ENCODE measurements at regions not wholly inside any gene's neighbourhood (a gene's known extent, or its start where the extent isn't known, plus 50 kb on each side); places are given as distances from the start of the nearest gene placed in this dataset.
A peak's percentile ranks its signal among the peaks of the same experiment; 100 is the strongest.

GRCh38 chr16:11487289-11487688, 99.4 kb downstream of the LITAF start:
- no peak overlapping the region for H3K4me3 Mint-ChIP-seq
- H4K20me1 ChIP-seq (ENCODE audit: low read depth), result no peaks in the 10 kb centered on the region
- H3K9me3 Mint-ChIP-seq, result peaks cover 35% of the 10 kb centered on the region
- H3F3A ChIP-seq (ENCODE audit: low read depth), result peaks cover 11% of the 10 kb centered on the region
- peak overlapping the region; percentile 56 for H3K27ac ChIP-seq
- TF ChIP-seq CTCF (IDR thresholded peaks at IDR 0.05) (no peak), EZH2phosphoT487 (IDR thresholded peaks at IDR 0.05) (no peak), EZH2 (IDR thresholded peaks at IDR 0.05) (no peak)
- H3K4me1 Mint-ChIP-seq, result peaks cover 8% of the 10 kb centered on the region
- H3K27me3 Mint-ChIP-seq (ENCODE audit: insufficient read depth, low read depth), result peaks cover 16% of the 10 kb centered on the region
- H2AFZ ChIP-seq (replicated peaks), result no peak overlapping the region
- H3K9me3 ChIP-seq (ENCODE audit: low read depth), result no peaks in the 10 kb centered on the region
- DNase-seq (ENCODE audit: low spot score), result no peak
- H3K27ac Mint-ChIP-seq, result no peak overlapping the region
- peaks cover 5% of the 10 kb centered on the region for H3K36me3 Mint-ChIP-seq
- no peak overlapping the region for H3K4me3 ChIP-seq
- peak overlapping the region; percentile 45 for H3K4me2 ChIP-seq
- H3K79me2 ChIP-seq (ENCODE audit: low read depth), result no peaks in the 10 kb centered on the region
- H3K27me3 ChIP-seq, result no peaks in the 10 kb centered on the region
- H3K4me1 ChIP-seq, result peaks cover 5% of the 10 kb centered on the region
- H3K9ac ChIP-seq, result no peak overlapping the region
- no peaks in the 10 kb centered on the region for H3K36me3 ChIP-seq

GRCh38 chr16:11488304-11488703, 98.4 kb downstream of the LITAF start:
- Histone ChIP-seq H3K27ac (no peak overlapping the region), H3K4me2 (no peak overlapping the region), H3F3A (ENCODE audit: low read depth) (peaks cover 11% of the 10 kb centered on the region), H3K9me3 (ENCODE audit: low read depth) (no peaks in the 10 kb centered on the region), H2AFZ (replicated peaks) (no peak overlapping the region), H4K20me1 (ENCODE audit: low read depth) (no peaks in the 10 kb centered on the region), H3K36me3 (no peaks in the 10 kb centered on the region), H3K4me3 (no peak overlapping the region), H3K4me1 (peaks cover 5% of the 10 kb centered on the region), H3K27me3 (no peaks in the 10 kb centered on the region), H3K9ac (no peak overlapping the region), H3K79me2 (ENCODE audit: low read depth) (no peaks in the 10 kb centered on the region)
- H3K9me3 Mint-ChIP-seq, result peaks cover 28% of the 10 kb centered on the region
- H3K36me3 Mint-ChIP-seq, result peaks cover 5% of the 10 kb centered on the region
- H3K27ac Mint-ChIP-seq, result no peak overlapping the region
- H3K4me1 Mint-ChIP-seq, result peaks cover 11% of the 10 kb centered on the region
- peaks cover 22% of the 10 kb centered on the region for H3K27me3 Mint-ChIP-seq (ENCODE audit: insufficient read depth, low read depth)
- DNase-seq (ENCODE audit: low spot score), result no peak
- TF ChIP-seq EZH2phosphoT487 (IDR thresholded peaks at IDR 0.05) (no peak), CTCF (IDR thresholded peaks at IDR 0.05) (no peak)
- no peak overlapping the region for H3K4me3 Mint-ChIP-seq

- Histone ChIP-seq H3K27ac (no peak overlapping the region), H3K36me3 (no peaks in the 10 kb centered on the region), H3K27me3 (no peaks in the 10 kb centered on the region), H3K4me2 (no peak overlapping the region), H3K4me3 (no peak overlapping the region), H2AFZ (replicated peaks) (no peak overlapping the region), H3K4me1 (peaks cover 12% of the 10 kb centered on the region), H3K9ac (no peak overlapping the region), H4K20me1 (ENCODE audit: low read depth) (no peaks in the 10 kb centered on the region), H3K9me3 (ENCODE audit: low read depth) (no peaks in the 10 kb centered on the region), H3F3A (ENCODE audit: low read depth) (peaks cover 30% of the 10 kb centered on the region), H3K79me2 (ENCODE audit: low read depth) (no peaks in the 10 kb centered on the region)
- no peak for DNase-seq (ENCODE audit: low spot score)
- H3K4me3 Mint-ChIP-seq, result no peak overlapping the region
- no peaks in the 10 kb centered on the region for H3K36me3 Mint-ChIP-seq
- no peak for TF ChIP-seq CTCF (IDR thresholded peaks at IDR 0.05)
- no peak for TF ChIP-seq EZH2phosphoT487 (IDR thresholded peaks at IDR 0.05)
- no peak for TF ChIP-seq EZH2 (IDR thresholded peaks at IDR 0.05)
- no peak overlapping the region for H3K27ac Mint-ChIP-seq
- H3K27me3 Mint-ChIP-seq (ENCODE audit: insufficient read depth, low read depth), result peaks cover 12% of the 10 kb centered on the region
- peaks cover 5% of the 10 kb centered on the region for H3K9me3 Mint-ChIP-seq
- H3K4me1 Mint-ChIP-seq, result peaks cover 22% of the 10 kb centered on the region
Measured at GRCh38 chr16:11491524-11491923, 95.2 kb downstream of the LITAF start.
